ENCODE measurements at regions not wholly inside any gene's neighbourhood (a gene's known extent, or its start where the extent isn't known, plus 50 kb on each side); places are given as distances from the start of the nearest gene placed in this dataset.

DNA sequence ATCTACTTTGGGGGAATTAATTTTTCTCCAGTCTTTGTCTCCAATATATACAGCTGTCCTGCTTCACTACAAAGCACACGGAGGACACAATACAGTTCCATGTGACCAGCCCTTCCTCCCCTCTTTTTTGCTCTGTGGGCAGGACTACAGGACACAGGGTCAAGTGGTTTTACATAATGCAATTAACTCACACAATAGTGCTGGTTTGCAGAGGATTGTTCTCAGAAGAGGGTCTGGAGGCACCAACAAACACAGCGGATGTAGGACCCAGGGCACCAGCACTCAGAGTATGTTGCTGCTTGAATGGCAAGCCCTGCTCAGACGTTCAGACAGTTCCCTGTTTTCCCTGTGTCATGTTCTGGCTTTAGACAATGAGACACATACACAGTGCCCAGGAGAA lies 52.0 kb upstream of the NPTX2 start:
- DNase-seq (ENCODE audit: low spot score), result no peak
- Histone ChIP-seq H3K4me1 (ENCODE audit: insufficient read depth) (no peaks in the 10 kb centered on the region), H3K9me2 (replicated peaks; ENCODE audit: insufficient read depth) (no peaks in the 10 kb centered on the region), H3K4me2 (no peak overlapping the region), H3K27me3 (no peaks in the 10 kb centered on the region), H3K27ac (no peak overlapping the region), H3K36me3 (replicated peaks; ENCODE audit: insufficient read depth, low read depth) (no peaks in the 10 kb centered on the region), H3K79me2 (no peaks in the 10 kb centered on the region), H3K4me3 (no peak overlapping the region), H4K20me1 (ENCODE audit: insufficient read depth, poor library complexity, severe bottlenecking) (no peaks in the 10 kb centered on the region), H2AFZ (no peak overlapping the region), H3K9me3 (ENCODE audit: low read depth) (no peaks in the 10 kb centered on the region)
- WGBS (ENCODE audit: low lambda C conversion rate, missing lambda C conversion rate), result 59% methylated on average over 3 of the region's 3 CpGs
- TF ChIP-seq CTCF (IDR thresholded peaks at IDR 0.05; ENCODE audit: poor library complexity) (no peak), EZH2phosphoT487 (IDR thresholded peaks at IDR 0.05; ENCODE audit: low read depth, severe bottlenecking, unreplicated experiment) (no peak), EZH2 (IDR thresholded peaks at IDR 0.05; ENCODE audit: borderline replicate concordance) (no peak)

DNA sequence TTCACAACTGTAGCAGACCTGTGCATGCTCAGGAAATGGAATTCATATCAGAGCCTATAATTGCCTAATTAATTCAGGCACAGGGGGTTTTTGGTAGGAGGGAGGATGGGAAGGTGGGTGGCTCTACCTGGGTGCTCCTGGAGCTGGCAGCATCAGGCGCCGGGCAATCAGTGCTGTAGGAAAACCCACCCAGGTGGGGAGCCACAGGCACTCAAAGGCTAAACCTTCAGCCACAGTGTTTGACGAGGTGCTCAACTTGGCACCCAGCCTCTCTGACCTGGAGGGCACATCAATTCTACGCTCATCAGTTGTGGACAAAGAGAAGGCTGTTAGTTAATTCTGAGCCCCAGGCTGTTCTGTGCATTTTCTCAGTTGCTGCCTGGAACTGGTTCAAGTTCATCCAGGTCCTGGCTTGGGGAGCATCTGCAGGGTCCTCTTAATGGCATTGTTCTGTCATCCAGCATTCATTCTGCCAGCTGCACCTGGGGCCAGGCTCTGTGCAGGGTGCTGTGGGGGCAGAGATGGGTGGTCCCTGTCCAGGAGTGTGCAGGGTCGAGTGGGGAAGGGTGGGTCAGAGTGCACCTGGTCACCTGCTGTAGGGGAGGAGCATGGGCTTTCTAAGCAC lies 54.1 kb upstream of the NPTX2 start:
- no peaks in the 10 kb centered on the region for H3K27me3 ChIP-seq
- DNase-seq (ENCODE audit: low spot score), result no peak
- no peaks in the 10 kb centered on the region for H3K9me3 ChIP-seq (ENCODE audit: low read depth)
- no peak overlapping the region for H3K27ac ChIP-seq
- H2AFZ ChIP-seq, result no peak overlapping the region
- TF ChIP-seq EZH2 (IDR thresholded peaks at IDR 0.05; ENCODE audit: borderline replicate concordance) (no peak), EZH2phosphoT487 (IDR thresholded peaks at IDR 0.05; ENCODE audit: low read depth, severe bottlenecking, unreplicated experiment) (no peak), CTCF (IDR thresholded peaks at IDR 0.05; ENCODE audit: poor library complexity) (no peak)
- H3K4me3 ChIP-seq, result no peak overlapping the region
- no peaks in the 10 kb centered on the region for H3K36me3 ChIP-seq (replicated peaks; ENCODE audit: insufficient read depth, low read depth)
- no peaks in the 10 kb centered on the region for H4K20me1 ChIP-seq (ENCODE audit: insufficient read depth, poor library complexity, severe bottlenecking)
- H3K4me1 ChIP-seq (ENCODE audit: insufficient read depth), result no peaks in the 10 kb centered on the region
- H3K9me2 ChIP-seq (replicated peaks; ENCODE audit: insufficient read depth), result no peaks in the 10 kb centered on the region
- no peaks in the 10 kb centered on the region for H3K79me2 ChIP-seq
- no peak overlapping the region for H3K4me2 ChIP-seq
- WGBS (ENCODE audit: low lambda C conversion rate, missing lambda C conversion rate), result 77% methylated on average over 5 of the region's 5 CpGs

- H3K27me3 ChIP-seq, result no peaks in the 10 kb centered on the region
- H3K79me2 ChIP-seq, result no peaks in the 10 kb centered on the region
- no peak overlapping the region for H3K4me3 ChIP-seq
- no peaks in the 10 kb centered on the region for H3K9me2 ChIP-seq (replicated peaks; ENCODE audit: insufficient read depth)
- no peak overlapping the region for H3K4me2 ChIP-seq
- DNase-seq (ENCODE audit: low spot score), result no peak
- H2AFZ ChIP-seq, result no peak overlapping the region
- H3K4me1 ChIP-seq (ENCODE audit: insufficient read depth), result no peaks in the 10 kb centered on the region
- TF ChIP-seq EZH2phosphoT487 (IDR thresholded peaks at IDR 0.05; ENCODE audit: low read depth, severe bottlenecking, unreplicated experiment), result no peak
- TF ChIP-seq EZH2 (IDR thresholded peaks at IDR 0.05; ENCODE audit: borderline replicate concordance), result no peak
- no peak for TF ChIP-seq CTCF (IDR thresholded peaks at IDR 0.05; ENCODE audit: poor library complexity)
- no peaks in the 10 kb centered on the region for H3K9me3 ChIP-seq (ENCODE audit: low read depth)
- no peak overlapping the region for H3K27ac ChIP-seq
- H4K20me1 ChIP-seq (ENCODE audit: insufficient read depth, poor library complexity, severe bottlenecking), result no peaks in the 10 kb centered on the region
- H3K36me3 ChIP-seq (replicated peaks; ENCODE audit: insufficient read depth, low read depth), result no peaks in the 10 kb centered on the region
Observed at GRCh38 chr7:98562381-98562823, 54.7 kb upstream of the NPTX2 start.
